GM23338 (cell line): ENCODE measurements at regions not wholly inside any gene's neighbourhood (a gene's known extent, or its start where the extent isn't known, plus 50 kb on each side); places are given as distances from the start of the nearest gene placed in this dataset.

ENCODE experiments used
- ATAC-seq: fragments of 200-7000 bp; cut with Tn5 transposase; 3 replicates; pipeline ENCODE4 v1.9.1; 2020
- DNase-seq: peaks from one replicate; pipeline ENCODE4 v3.0.0-alpha.2; 2015; ENCODE audit warnings: low spot score
- H2AFZ ChIP-seq: fragments of 200-600 bp; sonication (generic); 2 replicates; pipeline ENCODE4 v1.8.0; 2016; ENCODE audit warnings: antibody characterized with exemption, mild to moderate bottlenecking, moderate library complexity
- H3F3A ChIP-seq: fragments of 200-600 bp; sonication (generic); replicated peaks from 2 replicates; pipeline ENCODE4 v1.8.0; 2017; ENCODE audit warnings: antibody characterized with exemption, mixed run types, low read depth
- H3K27ac ChIP-seq: fragments of 200-600 bp; sonication (generic); 2 replicates; pipeline ENCODE4 v1.6.1; 2016; ENCODE audit warnings: low read depth
- H3K27me3 ChIP-seq: fragments of 200-600 bp; sonication (generic); 2 replicates; pipeline ENCODE4 v1.8.0; 2016; ENCODE audit warnings: mild to moderate bottlenecking, mixed run types, moderate library complexity; ENCODE audit not compliant: insufficient read depth
- H3K36me3 ChIP-seq: fragments of 200-600 bp; sonication (generic); 2 replicates; pipeline ENCODE4 v1.8.0; 2016; ENCODE audit warnings: mild to moderate bottlenecking; ENCODE audit not compliant: insufficient read depth
- H3K4me1 ChIP-seq: fragments of 200-600 bp; sonication (generic); 2 replicates; pipeline ENCODE4 v1.8.0; 2016; ENCODE audit warnings: mild to moderate bottlenecking, moderate library complexity; ENCODE audit not compliant: insufficient read depth
- H3K4me2 ChIP-seq: fragments of 200-600 bp; sonication (generic); 2 replicates; pipeline ENCODE4 v1.7.1; 2017; ENCODE audit warnings: mixed run types
- H3K4me3 ChIP-seq: fragments of 200-600 bp; sonication (generic); 2 replicates; pipeline ENCODE4 v1.6.1; 2016; ENCODE audit warnings: mixed run types
- H3K79me2 ChIP-seq: fragments of 200-600 bp; sonication (generic); replicated peaks from 2 replicates; pipeline ENCODE4 v1.8.0; 2017; ENCODE audit warnings: mild to moderate bottlenecking; ENCODE audit not compliant: insufficient read depth
- H3K9me2 ChIP-seq: fragments of 200-600 bp; sonication (generic); 2 replicates; pipeline ENCODE4 v1.8.0; 2017; ENCODE audit not compliant: insufficient read depth
- H4K20me1 ChIP-seq: fragments of 200-600 bp; sonication (generic); replicated peaks from 2 replicates; pipeline ENCODE4 v1.8.0; 2017; ENCODE audit warnings: mild to moderate bottlenecking; ENCODE audit not compliant: insufficient read depth
- H3K27ac Mint-ChIP-seq: 2 replicates; pipeline ENCODE4 v1.8.0; 2020; ENCODE audit warnings: inconsistent platforms, mild to moderate bottlenecking, moderate library complexity, mixed read lengths
- H3K27me3 Mint-ChIP-seq: 3 replicates; pipeline ENCODE4 v1.8.0; 2022; ENCODE audit warnings: low read depth, mild to moderate bottlenecking, moderate library complexity, mixed read lengths, inconsistent platforms; ENCODE audit not compliant: insufficient read depth, poor library complexity
- H3K36me3 Mint-ChIP-seq: 3 replicates; pipeline ENCODE4 v1.8.0; 2021; ENCODE audit warnings: low read depth, mild to moderate bottlenecking, inconsistent platforms, moderate library complexity, mixed read lengths
- H3K4me1 Mint-ChIP-seq: 3 replicates; pipeline ENCODE4 v1.8.0; 2020; ENCODE audit warnings: mild to moderate bottlenecking, inconsistent platforms, mixed read lengths
- H3K4me3 Mint-ChIP-seq: 3 replicates; pipeline ENCODE4 v1.8.0; 2021; ENCODE audit warnings: moderate library complexity, mild to moderate bottlenecking, inconsistent platforms, mixed read lengths
- H3K9me3 Mint-ChIP-seq: 3 replicates; pipeline ENCODE4 v1.8.0; 2020; ENCODE audit warnings: moderate library complexity, mild to moderate bottlenecking, inconsistent platforms, mixed read lengths
- EZH2 ChIP-seq: fragments of 200-600 bp; sonication (generic); IDR thresholded peaks from one replicate; pipeline ENCODE4 v1.8.0; 2017; ENCODE audit warnings: antibody characterized with exemption, mild to moderate bottlenecking, low read depth; ENCODE audit not compliant: unreplicated experiment
- EZH2phosphoT487 ChIP-seq: fragments of 200-600 bp; sonication (generic); IDR thresholded peaks from one replicate; pipeline ENCODE4 v1.8.1; 2018; ENCODE audit warnings: antibody characterized with exemption; ENCODE audit not compliant: unreplicated experiment
- JUNB ChIP-seq: IDR thresholded peaks from one replicate; pipeline ENCODE4 v1.6.1; 2016; ENCODE audit warnings: antibody characterized with exemption; ENCODE audit not compliant: unreplicated experiment
- NANOG ChIP-seq: IDR thresholded peaks from 2 replicates; pipeline ENCODE4 v1.6.1; 2016; ENCODE audit warnings: antibody characterized with exemption, borderline replicate concordance
- POLR2AphosphoS5 ChIP-seq: IDR thresholded peaks from 2 replicates; pipeline ENCODE4 v1.6.1; 2016; ENCODE audit warnings: antibody characterized with exemption, low read depth
- STAT1 ChIP-seq: IDR thresholded peaks from one replicate; pipeline ENCODE4 v1.6.1; 2016; ENCODE audit warnings: antibody characterized with exemption; ENCODE audit not compliant: unreplicated experiment
- ZNF114 ChIP-seq: fragments of 250-450 bp; sonication (Bioruptor Pico); IDR thresholded peaks from 2 replicates; pipeline ENCODE4 v1.5.0; 2020; ENCODE audit warnings: mild to moderate bottlenecking, moderate library complexity
- ZNF331 ChIP-seq: fragments of 250-450 bp; sonication (Bioruptor Pico); IDR thresholded peaks from 2 replicates; pipeline ENCODE4 v1.5.0; 2020; ENCODE audit warnings: low read depth, mild to moderate bottlenecking, moderate library complexity
- TF ChIP-seq, protein P1 (sequence below): fragments of 250-450 bp; sonication (Bioruptor Pico); IDR thresholded peaks from 2 replicates; pipeline ENCODE4 v1.5.0; 2020; ENCODE audit warnings: mild to moderate bottlenecking, moderate library complexity
- TF ChIP-seq, protein P2 (sequence below): IDR thresholded peaks from one replicate; pipeline ENCODE4 v1.6.1; 2018; ENCODE audit warnings: antibody characterized with exemption; ENCODE audit not compliant: unreplicated experiment
- TF ChIP-seq, protein P3 (sequence below), 2 experiments: fragments of 200-600 bp in 1 of 2; sonication (generic) in 1 of 2; conservative IDR thresholded peaks; 2 replicates each; pipeline versions ENCODE4 v1.5.1 to v1.6.1; 2016 to 2017; ENCODE audit warnings: antibody characterized with exemption in 2 of 2, low read depth in 2 of 2, mild to moderate bottlenecking in 2 of 2, moderate library complexity in 1 of 2

DNA sequence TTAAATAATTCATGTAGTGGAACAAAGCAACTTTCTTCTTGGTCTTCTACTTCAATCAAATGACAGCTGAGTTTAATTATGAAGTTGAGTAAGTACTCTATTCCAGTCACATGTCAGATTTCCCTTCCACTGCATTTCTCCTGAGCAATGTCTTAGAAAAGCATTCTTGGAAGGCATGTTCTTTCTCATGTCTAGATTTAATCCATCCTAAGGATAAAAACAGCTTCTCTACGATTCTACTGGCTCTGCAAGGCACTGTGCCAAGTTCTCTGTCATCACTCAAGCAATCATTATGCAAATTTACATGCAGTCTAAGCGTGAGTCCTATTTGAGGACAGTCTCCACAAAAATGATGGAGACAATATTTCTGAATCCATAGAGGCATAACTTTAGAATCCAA is 142.4 kb downstream of the YIPF5 start:
- no peaks in the 10 kb centered on the region for H3K36me3 Mint-ChIP-seq
- no peak overlapping the region; the same call in 1 of the 2 replicates for H2AFZ ChIP-seq
- H3K27ac ChIP-seq, result no peak overlapping the region
- no peak overlapping the region for H3K4me3 ChIP-seq
- no peaks in the 10 kb centered on the region for H3K4me1 Mint-ChIP-seq
- H3K9me2 ChIP-seq, result peaks cover 7% of the 10 kb centered on the region
- H3K79me2 ChIP-seq, result no peaks in the 10 kb centered on the region
- no peaks in the 10 kb centered on the region for H3K9me3 Mint-ChIP-seq
- no peaks in the 10 kb centered on the region for H3F3A ChIP-seq
- DNase-seq, result no peak
- TF ChIP-seq JUNB, result no peak
- TF ChIP-seq ZNF114 (CRISPR knock-in tag), result no peak
- no peak for TF ChIP-seq EZH2
- TF ChIP-seq, protein P1, sequence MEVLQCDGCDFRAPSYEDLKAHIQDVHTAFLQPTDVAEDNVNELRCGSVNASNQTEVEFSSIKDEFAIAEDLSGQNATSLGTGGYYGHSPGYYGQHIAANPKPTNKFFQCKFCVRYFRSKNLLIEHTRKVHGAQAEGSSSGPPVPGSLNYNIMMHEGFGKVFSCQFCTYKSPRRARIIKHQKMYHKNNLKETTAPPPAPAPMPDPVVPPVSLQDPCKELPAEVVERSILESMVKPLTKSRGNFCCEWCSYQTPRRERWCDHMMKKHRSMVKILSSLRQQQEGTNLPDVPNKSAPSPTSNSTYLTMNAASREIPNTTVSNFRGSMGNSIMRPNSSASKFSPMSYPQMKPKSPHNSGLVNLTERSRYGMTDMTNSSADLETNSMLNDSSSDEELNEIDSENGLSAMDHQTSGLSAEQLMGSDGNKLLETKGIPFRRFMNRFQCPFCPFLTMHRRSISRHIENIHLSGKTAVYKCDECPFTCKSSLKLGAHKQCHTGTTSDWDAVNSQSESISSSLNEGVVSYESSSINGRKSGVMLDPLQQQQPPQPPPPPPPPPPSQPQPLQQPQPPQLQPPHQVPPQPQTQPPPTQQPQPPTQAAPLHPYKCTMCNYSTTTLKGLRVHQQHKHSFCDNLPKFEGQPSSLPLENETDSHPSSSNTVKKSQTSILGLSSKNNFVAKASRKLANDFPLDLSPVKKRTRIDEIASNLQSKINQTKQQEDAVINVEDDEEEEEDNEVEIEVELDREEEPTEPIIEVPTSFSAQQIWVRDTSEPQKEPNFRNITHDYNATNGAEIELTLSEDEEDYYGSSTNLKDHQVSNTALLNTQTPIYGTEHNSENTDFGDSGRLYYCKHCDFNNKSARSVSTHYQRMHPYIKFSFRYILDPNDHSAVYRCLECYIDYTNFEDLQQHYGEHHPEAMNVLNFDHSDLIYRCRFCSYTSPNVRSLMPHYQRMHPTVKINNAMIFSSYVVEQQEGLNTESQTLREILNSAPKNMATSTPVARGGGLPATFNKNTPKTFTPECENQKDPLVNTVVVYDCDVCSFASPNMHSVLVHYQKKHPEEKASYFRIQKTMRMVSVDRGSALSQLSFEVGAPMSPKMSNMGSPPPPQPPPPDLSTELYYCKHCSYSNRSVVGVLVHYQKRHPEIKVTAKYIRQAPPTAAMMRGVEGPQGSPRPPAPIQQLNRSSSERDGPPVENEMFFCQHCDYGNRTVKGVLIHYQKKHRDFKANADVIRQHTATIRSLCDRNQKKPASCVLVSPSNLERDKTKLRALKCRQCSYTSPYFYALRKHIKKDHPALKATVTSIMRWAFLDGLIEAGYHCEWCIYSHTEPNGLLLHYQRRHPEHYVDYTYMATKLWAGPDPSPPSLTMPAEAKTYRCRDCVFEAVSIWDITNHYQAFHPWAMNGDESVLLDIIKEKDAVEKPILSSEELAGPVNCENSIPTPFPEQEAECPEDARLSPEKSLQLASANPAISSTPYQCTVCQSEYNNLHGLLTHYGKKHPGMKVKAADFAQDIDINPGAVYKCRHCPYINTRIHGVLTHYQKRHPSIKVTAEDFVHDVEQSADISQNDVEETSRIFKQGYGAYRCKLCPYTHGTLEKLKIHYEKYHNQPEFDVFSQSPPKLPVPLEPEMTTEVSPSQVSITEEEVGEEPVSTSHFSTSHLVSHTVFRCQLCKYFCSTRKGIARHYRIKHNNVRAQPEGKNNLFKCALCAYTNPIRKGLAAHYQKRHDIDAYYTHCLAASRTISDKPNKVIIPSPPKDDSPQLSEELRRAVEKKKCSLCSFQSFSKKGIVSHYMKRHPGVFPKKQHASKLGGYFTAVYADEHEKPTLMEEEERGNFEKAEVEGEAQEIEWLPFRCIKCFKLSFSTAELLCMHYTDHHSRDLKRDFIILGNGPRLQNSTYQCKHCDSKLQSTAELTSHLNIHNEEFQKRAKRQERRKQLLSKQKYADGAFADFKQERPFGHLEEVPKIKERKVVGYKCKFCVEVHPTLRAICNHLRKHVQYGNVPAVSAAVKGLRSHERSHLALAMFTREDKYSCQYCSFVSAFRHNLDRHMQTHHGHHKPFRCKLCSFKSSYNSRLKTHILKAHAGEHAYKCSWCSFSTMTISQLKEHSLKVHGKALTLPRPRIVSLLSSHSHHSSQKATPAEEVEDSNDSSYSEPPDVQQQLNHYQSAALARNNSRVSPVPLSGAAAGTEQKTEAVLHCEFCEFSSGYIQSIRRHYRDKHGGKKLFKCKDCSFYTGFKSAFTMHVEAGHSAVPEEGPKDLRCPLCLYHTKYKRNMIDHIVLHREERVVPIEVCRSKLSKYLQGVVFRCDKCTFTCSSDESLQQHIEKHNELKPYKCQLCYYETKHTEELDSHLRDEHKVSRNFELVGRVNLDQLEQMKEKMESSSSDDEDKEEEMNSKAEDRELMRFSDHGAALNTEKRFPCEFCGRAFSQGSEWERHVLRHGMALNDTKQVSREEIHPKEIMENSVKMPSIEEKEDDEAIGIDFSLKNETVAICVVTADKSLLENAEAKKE (CRISPR knock-in tag), result no peak
- TF ChIP-seq, protein P2, sequence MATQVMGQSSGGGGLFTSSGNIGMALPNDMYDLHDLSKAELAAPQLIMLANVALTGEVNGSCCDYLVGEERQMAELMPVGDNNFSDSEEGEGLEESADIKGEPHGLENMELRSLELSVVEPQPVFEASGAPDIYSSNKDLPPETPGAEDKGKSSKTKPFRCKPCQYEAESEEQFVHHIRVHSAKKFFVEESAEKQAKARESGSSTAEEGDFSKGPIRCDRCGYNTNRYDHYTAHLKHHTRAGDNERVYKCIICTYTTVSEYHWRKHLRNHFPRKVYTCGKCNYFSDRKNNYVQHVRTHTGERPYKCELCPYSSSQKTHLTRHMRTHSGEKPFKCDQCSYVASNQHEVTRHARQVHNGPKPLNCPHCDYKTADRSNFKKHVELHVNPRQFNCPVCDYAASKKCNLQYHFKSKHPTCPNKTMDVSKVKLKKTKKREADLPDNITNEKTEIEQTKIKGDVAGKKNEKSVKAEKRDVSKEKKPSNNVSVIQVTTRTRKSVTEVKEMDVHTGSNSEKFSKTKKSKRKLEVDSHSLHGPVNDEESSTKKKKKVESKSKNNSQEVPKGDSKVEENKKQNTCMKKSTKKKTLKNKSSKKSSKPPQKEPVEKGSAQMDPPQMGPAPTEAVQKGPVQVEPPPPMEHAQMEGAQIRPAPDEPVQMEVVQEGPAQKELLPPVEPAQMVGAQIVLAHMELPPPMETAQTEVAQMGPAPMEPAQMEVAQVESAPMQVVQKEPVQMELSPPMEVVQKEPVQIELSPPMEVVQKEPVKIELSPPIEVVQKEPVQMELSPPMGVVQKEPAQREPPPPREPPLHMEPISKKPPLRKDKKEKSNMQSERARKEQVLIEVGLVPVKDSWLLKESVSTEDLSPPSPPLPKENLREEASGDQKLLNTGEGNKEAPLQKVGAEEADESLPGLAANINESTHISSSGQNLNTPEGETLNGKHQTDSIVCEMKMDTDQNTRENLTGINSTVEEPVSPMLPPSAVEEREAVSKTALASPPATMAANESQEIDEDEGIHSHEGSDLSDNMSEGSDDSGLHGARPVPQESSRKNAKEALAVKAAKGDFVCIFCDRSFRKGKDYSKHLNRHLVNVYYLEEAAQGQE, result no peak
- no peak for TF ChIP-seq POLR2AphosphoS5
- no peak for TF ChIP-seq ZNF331
- no peak for TF ChIP-seq STAT1
- TF ChIP-seq, protein P3, sequence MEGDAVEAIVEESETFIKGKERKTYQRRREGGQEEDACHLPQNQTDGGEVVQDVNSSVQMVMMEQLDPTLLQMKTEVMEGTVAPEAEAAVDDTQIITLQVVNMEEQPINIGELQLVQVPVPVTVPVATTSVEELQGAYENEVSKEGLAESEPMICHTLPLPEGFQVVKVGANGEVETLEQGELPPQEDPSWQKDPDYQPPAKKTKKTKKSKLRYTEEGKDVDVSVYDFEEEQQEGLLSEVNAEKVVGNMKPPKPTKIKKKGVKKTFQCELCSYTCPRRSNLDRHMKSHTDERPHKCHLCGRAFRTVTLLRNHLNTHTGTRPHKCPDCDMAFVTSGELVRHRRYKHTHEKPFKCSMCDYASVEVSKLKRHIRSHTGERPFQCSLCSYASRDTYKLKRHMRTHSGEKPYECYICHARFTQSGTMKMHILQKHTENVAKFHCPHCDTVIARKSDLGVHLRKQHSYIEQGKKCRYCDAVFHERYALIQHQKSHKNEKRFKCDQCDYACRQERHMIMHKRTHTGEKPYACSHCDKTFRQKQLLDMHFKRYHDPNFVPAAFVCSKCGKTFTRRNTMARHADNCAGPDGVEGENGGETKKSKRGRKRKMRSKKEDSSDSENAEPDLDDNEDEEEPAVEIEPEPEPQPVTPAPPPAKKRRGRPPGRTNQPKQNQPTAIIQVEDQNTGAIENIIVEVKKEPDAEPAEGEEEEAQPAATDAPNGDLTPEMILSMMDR (conservative IDR thresholded peaks at IDR 0.05; ENCODE audit: low read depth in 2 of 2), result no peak
- TF ChIP-seq EZH2phosphoT487, result no peak
- TF ChIP-seq NANOG, result no peak
- no peak for ATAC-seq
- no peaks in the 10 kb centered on the region for H3K4me1 ChIP-seq
- no peak overlapping the region for H3K4me2 ChIP-seq
- no peaks in the 10 kb centered on the region for H3K36me3 ChIP-seq
- no peaks in the 10 kb centered on the region for H4K20me1 ChIP-seq
- H3K4me3 Mint-ChIP-seq, result no peak overlapping the region
- H3K27me3 ChIP-seq, result no peaks in the 10 kb centered on the region
- peaks cover 2% of the 10 kb centered on the region for H3K27me3 Mint-ChIP-seq
- no peak overlapping the region for H3K27ac Mint-ChIP-seq
